RPMI8226 (cell line): ENCODE measurements at regions not wholly inside any gene's neighbourhood (a gene's known extent, or its start where the extent isn't known, plus 50 kb on each side); places are given as distances from the start of the nearest gene placed in this dataset.
"Not testable (repeated sequence)": the region's sequence is repeated elsewhere in the genome, so short reads cannot be mapped to it uniquely, and the experiment has no call there.

Experiments used
- DNase-seq: peaks from one replicate; pipeline ENCODE4 v3.0.0-alpha.2; 2015

- DNase-seq, result no peak
These were observed 93.2 kb upstream of the SYT13 start for GRCh38 chr11:45379162-45379863.

GRCh38 chr11:45378516-45378915, 92.4 kb upstream of the SYT13 start:
- no peak for DNase-seq

- no peak for DNase-seq
These were observed 88.5 kb upstream of the SYT13 start for GRCh38 chr11:45374653-45375059.

- DNase-seq, result no peak
These were observed 88.0 kb upstream of the SYT13 start for GRCh38 chr11:45374130-45374529.

- DNase-seq, result no peak
These were observed 87.4 kb upstream of the SYT13 start for GRCh38 chr11:45373506-45374035.

- DNase-seq, result not testable (repeated sequence)
These were observed 86.3 kb upstream of the SYT13 start for GRCh38 chr11:45372414-45372813.

- DNase-seq, result peak; percentile 61
These were observed 85.3 kb upstream of the SYT13 start for GRCh38 chr11:45371251-45372115.

GRCh38 chr11:45369313-45369712, 83.2 kb upstream of the SYT13 start:
- no peak for DNase-seq

- no peak for DNase-seq
These were observed 82.6 kb upstream of the SYT13 start for GRCh38 chr11:45368697-45369096.

GRCh38 chr11:45366619-45367190, 80.6 kb upstream of the SYT13 start:
- DNase-seq, result no peak

GRCh38 chr11:45365961-45366618, 79.9 kb upstream of the SYT13 start:
- DNase-seq, result peak; percentile 5

- DNase-seq, result no peak
These were observed 76.5 kb upstream of the SYT13 start for GRCh38 chr11:45362636-45363035.

GRCh38 chr11:45361551-45361950, 75.4 kb upstream of the SYT13 start:
- no peak for DNase-seq

GRCh38 chr11:45355706-45356041, 69.5 kb upstream of the SYT13 start:
- DNase-seq, result no peak

- peak; percentile 36 for DNase-seq
These were observed 69.0 kb upstream of the SYT13 start for GRCh38 chr11:45354976-45355705.

- DNase-seq, result no peak
These were observed 62.6 kb upstream of the SYT13 start for GRCh38 chr11:45348729-45349128.

GRCh38 chr11:45347348-45348082, 61.4 kb upstream of the SYT13 start:
- DNase-seq, result no peak

GRCh38 chr11:45345491-45345890, 59.4 kb upstream of the SYT13 start:
- no peak for DNase-seq

- no peak for DNase-seq
These were observed 57.9 kb upstream of the SYT13 start for GRCh38 chr11:45344028-45344427.

GRCh38 chr11:45343444-45343843, 57.3 kb upstream of the SYT13 start:
- no peak for DNase-seq

GRCh38 chr11:45341372-45341771, 55.2 kb upstream of the SYT13 start:
- peak; percentile 8 for DNase-seq
